Islet precursor cell (in vitro differentiated cells): ENCODE measurements at regions not wholly inside any gene's neighbourhood (a gene's known extent, or its start where the extent isn't known, plus 50 kb on each side); places are given as distances from the start of the nearest gene placed in this dataset.

Experiments
- DNase-seq: peaks from one replicate; pipeline ENCODE4 v3.0.0-alpha.2; 2018

GRCh38 chr13:26965952-26966700 lies 205.5 kb downstream of the USP12 start:
- no peak for DNase-seq

GRCh38 chr13:26964278-26965250 lies 204.0 kb upstream of the GPR12 start:
- DNase-seq = no peak

DNA sequence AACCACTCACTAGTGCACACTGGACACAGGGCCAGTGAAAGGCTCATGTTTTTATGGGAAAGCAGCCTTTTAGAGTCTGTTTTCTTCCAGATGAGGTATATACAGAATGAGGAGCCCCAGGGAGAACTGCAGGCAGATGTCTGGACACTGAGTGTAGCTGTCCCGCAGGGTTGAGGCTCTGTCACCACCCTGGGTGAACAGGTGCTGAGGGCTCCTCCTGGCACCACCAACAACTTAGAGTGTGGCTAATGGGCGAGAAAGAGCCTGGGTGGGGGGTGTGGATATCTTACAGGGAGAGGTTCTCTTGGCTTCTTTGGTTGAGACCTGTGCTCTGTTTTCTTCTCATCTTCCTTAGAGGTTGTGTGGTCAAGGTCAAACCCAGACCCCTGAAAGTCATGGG lies 202.1 kb upstream of the GPR12 start:
- DNase-seq = no peak

- no peak for DNase-seq
Observed at GRCh38 chr13:26961890-26962615, 201.5 kb upstream of the GPR12 start.

GRCh38 chr13:26957182-26957581 lies 196.6 kb upstream of the GPR12 start:
- DNase-seq = no peak

DNA sequence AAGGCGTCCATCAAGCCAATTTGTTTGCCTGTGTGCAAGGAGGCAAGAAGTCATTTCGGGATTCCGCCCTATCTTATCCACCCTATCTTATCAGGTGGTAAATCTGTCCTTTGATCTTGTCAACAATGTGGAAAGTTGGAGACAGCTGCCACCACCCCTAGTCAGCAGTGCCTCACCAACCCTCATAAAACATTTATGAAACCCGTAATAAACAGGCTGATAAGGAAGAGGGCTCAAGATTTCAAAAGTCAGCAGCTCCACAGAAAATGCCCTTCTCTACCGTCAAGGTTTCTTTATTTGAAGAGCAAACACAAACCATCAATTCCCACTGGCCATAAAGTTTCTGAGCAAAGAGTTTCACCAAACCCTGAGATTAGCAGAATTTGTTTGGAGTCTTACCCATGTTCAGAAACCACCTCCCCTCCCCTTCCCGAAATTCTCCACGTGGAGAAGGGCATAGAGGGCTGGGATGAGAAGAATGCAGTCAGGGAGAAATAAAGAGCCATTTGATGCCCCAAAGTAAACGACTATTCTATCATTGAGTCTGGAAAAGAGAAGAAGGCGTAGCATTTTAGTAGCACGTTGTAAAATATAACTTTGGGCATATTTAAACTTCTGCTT lies 196.0 kb upstream of the GPR12 start:
- DNase-seq = no peak

- DNase-seq = no peak
Observed at GRCh38 chr13:26954976-26955375, 194.4 kb upstream of the GPR12 start.

DNA sequence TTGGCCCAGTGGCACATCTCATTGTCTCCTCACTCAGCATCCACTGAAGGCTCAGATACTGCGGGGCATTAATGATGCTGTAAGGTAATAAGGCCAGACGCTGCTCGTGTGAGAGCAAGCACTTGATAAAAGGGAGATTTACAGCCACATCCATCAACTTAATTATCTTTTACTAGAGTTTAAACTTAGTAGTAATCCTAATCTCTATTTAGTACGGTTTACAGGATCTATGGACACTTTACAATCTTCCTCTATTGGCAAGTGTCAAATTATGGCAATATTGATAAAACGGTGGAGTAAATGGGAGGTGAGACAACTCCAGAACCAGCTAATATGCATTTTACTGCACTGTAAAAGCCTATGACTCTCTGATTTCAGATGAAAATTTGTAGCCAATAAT lies 192.7 kb upstream of the GPR12 start:
- no peak for DNase-seq

- no peak for DNase-seq
Observed at GRCh38 chr13:26952551-26953143, 192.1 kb upstream of the GPR12 start.

DNA sequence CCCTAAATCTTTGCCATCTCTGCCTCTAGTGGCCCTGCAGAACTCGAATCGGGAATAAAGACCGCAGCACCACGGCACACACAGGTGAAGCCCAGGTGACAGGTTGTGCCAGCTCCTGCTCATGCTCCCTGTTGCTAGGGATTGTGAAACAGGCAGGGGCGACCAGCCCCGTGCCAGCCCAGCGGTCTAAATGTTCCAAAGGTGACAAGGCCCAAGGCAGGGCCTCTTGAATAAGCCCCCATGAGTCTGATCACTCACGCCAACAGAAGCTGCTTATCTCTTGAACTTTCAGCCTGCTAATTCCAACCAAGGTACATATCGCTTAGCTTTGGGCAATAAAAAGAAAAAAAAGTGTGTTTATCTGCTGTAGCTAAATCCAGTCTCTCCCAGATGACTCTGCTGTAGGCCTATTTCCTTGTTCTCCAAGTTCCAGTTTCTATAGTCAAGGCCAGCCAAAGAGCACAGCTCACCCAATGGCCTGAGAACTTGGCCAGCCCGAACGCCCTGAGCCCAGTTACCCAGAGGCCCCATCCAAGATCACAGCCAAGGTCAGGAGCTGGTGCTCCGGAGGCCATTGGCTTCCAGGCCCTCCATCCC lies 191.1 kb upstream of the GPR12 start:
- DNase-seq = no peak

DNA sequence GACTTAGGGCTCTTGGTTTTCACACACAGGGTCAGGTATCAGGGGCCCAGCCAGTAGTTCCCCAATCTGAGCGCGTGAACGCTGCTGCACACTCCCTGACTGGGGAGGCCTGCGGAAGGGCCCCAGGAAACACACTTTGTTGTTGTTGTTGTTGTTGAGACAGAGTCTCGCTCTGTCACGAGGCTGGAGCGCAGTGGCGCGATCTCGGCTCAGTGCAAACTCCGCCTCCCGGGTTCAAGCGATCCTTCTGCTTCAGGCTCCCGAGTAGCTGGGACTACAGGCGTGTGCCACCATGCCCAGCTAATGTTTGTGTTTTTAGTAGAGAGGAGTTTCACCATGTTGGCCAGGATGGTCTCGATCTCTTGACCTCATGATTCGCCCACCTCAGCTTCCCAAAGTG lies 190.4 kb upstream of the GPR12 start:
- no peak for DNase-seq

DNA sequence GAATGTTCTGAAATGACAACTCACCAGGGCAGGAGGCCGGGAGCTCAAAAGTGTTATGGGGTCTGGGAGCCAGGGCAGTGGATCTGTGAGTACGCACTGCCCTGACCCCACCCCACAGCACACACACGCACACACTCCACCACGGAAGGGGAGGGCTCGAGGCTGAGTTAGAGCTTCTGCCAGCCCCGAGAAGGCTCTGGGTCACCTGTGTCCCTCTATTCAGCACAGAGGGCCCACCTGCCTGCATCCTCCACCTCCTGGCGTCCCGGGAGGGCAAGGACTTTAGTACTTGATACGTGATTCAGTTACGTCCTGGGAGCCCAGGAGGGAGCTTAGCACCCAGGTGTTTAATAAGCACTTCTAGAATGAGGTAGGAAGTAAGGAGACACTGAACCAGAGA lies 190.0 kb upstream of the GPR12 start:
- no peak for DNase-seq

DNA sequence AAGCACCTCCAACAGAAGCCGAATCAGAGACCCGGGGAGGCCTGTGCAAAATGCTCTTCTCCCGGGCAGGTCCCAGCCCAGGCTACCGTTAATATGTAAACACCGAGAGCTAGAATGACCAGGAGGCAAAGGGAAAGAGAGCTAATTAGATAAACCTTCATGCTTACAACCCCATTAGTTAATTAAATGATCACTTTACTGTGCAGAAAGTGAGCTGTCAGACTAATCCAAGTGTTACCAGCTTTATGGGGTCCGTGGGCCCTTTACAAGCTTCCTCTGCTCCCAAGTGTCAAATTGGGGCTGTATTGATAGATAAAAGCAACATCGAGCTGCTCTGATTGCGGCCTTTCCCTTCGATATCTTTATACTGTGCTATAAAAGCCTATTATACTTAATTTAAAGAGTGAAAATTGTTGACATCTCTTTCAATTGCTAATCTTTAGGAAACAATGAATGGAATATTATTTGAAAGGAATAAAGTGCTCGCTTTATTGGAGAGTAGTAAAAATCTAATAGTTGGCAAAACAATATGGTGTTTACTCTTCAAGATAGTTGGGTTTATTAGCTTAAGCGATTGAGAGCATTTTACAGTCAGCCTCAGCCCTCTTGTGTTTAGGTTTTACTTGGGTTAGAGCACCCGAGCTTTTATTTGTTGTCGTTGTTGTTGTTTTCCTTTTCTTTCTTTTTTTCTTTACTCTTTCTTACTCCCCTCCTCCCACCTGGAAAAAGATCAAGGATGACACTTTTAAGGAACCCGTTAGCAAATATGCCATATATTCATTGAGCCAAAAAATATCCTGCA lies 189.3 kb upstream of the GPR12 start:
- no peak for DNase-seq

DNA sequence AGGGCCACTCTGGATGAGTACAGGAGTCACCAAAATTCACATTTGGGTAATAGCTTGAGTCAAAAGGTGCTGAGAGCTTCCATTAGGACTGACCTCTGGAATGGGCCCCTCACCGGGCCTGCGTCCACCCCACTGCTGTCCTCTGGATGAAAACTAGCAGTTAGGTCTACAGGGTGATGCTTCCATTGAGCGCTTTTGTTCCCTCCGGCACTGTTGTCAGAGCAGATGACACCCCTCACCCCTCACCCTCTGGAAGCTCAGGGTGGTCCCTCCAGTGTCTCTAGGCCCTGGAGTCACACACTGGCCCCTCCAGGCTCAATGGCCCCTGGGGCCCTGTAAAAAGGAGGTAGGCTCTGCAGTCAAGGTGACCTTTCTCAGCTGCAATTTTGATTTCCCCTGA lies 187.8 kb upstream of the GPR12 start:
- DNase-seq = no peak

GRCh38 chr13:26946684-26947343 lies 186.2 kb upstream of the GPR12 start:
- DNase-seq = no peak

- no peak for DNase-seq
Observed at GRCh38 chr13:26943748-26944147, 183.2 kb upstream of the GPR12 start.

- DNase-seq = no peak
Observed at GRCh38 chr13:26942184-26942583, 181.6 kb upstream of the GPR12 start.

GRCh38 chr13:26941345-26942174 lies 181.0 kb upstream of the GPR12 start:
- no peak for DNase-seq

DNA sequence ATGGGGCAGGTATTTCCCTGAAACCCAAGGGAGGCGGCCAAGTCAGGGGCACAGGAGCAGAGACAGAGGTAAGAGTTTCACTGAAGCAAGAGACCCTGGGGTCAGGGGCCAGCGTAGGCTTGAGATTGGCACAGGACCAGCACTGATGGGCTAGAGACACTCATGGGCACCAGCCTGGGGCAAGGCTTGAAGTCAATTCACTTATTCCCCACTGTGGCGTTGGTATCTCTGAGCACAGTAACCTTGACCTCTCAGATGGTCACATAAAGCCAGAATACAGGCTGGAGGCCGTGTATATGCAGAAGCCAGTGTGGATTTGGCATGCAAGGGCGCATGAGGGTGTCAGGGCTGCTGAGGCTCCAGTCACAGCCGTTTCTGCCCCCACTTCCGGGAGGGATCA lies 173.5 kb upstream of the GPR12 start:
- DNase-seq = no peak

DNA sequence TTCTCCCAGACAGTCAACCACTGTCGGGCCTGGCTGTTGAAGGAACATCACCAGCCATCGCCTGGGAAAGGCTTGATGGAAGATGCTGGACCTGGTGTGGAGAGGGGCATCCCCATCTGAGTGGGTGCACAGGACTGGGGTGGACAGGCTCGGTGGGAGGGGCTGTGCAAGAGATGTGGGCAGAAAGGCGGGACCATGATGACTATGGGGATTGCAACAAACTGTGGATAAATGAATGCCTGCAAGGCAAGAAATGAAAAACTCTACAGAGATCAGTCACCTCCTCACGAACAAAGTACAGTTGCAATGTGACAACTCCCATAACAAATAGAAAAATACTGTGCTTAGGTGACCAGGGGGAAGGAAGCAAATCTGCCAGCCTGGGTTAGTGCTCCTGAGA lies 171.9 kb upstream of the GPR12 start:
- no peak for DNase-seq
